EL (cell line): ENCODE measurements at regions not wholly inside any gene's neighbourhood (a gene's known extent, or its start where the extent isn't known, plus 50 kb on each side); places are given as distances from the start of the nearest gene placed in this dataset.
"Not testable (repeated sequence)": the region's sequence is repeated elsewhere in the genome, so short reads cannot be mapped to it uniquely, and the experiment has no call there.

Experiments
- DNase-seq: peaks from one replicate; pipeline ENCODE4 v3.0.0-alpha.2; 2016

DNA sequence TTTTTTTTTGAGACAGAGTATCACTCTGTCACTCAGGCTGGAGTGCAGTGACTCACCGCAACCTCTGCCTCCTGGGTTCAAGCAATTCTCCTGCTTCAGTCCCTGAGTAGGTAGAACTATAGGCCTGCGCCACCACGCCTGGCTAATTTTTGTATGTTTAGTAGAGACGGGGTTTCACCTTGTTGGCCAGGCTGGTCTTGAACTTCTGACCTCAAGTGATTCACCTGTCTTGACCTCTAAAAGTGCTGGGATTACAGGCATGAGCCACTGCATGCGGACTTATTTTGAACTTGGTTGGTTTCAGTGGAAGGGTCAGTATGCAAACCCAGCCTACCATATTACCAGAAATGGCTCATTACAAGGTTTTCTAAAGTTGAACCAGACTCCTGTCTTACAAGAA is 61.6 kb upstream of the GBA3 start:
- DNase-seq, result not testable (repeated sequence)

DNA sequence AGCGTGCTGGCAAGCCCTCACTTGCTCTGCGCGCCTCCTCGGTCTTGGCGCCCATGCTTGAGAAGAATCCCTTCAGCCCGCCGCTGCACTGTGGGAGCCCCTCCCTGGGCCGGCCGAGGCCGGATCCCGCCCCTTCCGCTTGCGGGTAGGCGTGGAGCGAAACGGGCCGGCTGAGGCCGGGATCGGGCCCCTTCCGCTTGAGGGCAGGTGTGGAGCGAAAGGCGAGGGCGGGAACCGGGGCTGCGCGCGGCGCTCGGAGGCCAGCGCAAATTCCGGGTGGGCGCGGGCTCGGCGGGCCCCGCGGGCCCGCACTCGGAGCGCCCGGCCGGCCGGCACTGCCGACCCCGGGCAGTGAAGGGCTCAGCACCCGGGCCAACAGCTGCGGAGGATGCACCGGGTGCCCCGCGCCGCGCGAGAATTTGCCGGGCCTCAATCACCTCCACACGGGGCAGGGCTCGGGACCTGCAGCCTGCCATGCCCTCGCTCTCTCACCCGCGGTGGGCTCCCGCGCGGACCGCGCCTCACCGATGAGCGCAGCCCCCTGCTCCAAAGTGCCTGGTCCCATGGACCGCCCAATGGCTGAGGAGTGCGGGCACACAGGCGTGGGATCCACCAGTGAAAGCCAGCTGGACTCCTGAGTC is 58.1 kb upstream of the GBA3 start:
- DNase-seq, result no peak

DNA sequence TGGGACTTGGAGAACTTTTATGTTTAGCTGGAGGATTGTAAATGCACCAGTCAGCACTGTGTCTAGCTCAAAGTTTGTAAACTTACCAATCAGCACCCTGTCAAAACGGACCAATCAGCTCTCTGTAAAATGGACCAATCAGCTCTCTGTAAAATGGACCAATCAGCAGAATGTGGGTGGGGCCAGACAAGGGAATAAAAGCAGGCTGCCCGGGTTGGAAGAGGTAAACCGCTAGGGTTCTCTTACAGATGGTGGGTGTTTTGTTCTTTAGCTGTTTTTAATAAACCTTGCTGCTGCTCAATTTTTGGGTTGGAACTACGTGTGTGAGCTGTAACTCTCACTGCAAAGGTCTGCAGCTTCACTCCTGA is 57.6 kb upstream of the GBA3 start:
- DNase-seq, result not testable (repeated sequence)

DNA sequence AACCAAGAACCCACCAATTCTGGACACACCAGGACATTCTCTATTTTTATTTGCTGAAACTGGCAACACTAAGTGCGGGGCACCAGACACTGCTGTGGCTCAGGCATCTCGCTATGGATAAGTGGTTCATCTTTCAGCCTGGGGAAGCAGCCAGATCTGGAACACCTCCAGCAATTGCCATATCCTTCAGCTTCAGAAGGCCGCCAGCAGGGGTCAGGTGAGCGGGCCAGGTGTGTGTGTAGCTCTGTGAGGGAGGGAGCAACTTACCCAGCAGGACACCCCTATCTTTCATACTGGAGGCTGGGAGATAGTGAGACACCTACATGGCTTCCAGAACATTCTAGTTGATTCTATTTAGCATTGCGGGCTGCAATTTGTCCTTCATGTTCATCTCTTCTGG is 57.0 kb upstream of the GBA3 start:
- no peak for DNase-seq

DNA sequence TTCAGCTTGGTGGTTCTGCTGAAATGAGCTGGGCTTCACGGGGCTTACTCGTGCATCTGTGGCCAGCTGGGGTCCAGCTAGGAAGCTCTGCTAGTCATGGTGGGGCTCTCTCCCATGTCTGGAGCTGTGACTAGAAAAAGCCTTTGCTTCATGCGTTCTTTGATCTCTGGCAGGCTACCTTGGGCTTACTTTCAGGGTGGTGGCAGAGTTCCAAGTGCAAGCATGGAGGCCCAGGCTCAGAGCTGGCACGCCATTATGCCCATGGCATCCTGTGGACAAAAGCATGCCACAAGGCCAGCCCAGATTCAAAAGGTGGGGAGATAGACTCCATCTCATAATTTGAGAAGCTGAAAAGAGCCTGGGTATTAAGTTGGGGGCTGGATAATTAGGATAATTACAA is 55.4 kb upstream of the GBA3 start:
- DNase-seq, result no peak
